IMR-90 (cell line): ENCODE measurements at regions not wholly inside any gene's neighbourhood (a gene's known extent, or its start where the extent isn't known, plus 50 kb on each side); places are given as distances from the start of the nearest gene placed in this dataset.
A peak's percentile ranks its signal among the peaks of the same experiment; 100 is the strongest.

Experiments
- ATAC-seq: fragments of 200-7000 bp; cut with Tn5 transposase; 2 replicates; pipeline ENCODE4 v1.9.1; 2020; ENCODE audit warnings: low read depth, mild to moderate bottlenecking, moderate library complexity
- BruUV-seq: library from RNA; stranded (reverse); fragments of 400-500 nt; replicated peaks from 2 replicates; lab custom pipeline; 2021; lab: Mats Ljungman, UMichigan
- CTCF ChIA-PET: fragments of 300-600 bp; formaldehyde crosslinking; extraction: SDS; loops from one replicate; lab custom pipeline; 2021; ENCODE audit warnings: antibody characterized with exemption; lab: Yijun Ruan, JAX
- POLR2A ChIA-PET: fragments of 300-600 bp; sonication (Branson Sonifier 250); formaldehyde crosslinking; loops from one replicate; lab custom pipeline; 2022; ENCODE audit warnings: antibody characterized with exemption; ENCODE audit not compliant: unreplicated experiment; lab: Charles Lee
- DNase-seq: peaks from one replicate; pipeline ENCODE4 v3.0.0; 2013
- H2AFZ ChIP-seq: replicated peaks from 2 replicates; pipeline ENCODE3; 2013; ENCODE audit warnings: low read length, mild to moderate bottlenecking; ENCODE audit not compliant: poor library complexity
- H2AK5ac ChIP-seq: 2 replicates; pipeline ENCODE4 v1.6.1; 2013; ENCODE audit warnings: low read depth, low read length, inconsistent platforms
- H2AK9ac ChIP-seq: replicated peaks from 2 replicates; pipeline ENCODE3; 2013; ENCODE audit warnings: mild to moderate bottlenecking, low read depth, low read length, moderate library complexity; ENCODE audit not compliant: poor library complexity
- H2BK120ac ChIP-seq: 2 replicates; pipeline ENCODE4 v1.6.1; 2013; ENCODE audit warnings: low read depth, low read length, inconsistent platforms
- H2BK15ac ChIP-seq: 3 replicates; pipeline ENCODE4 v1.6.1; 2013; ENCODE audit warnings: low read depth, low read length, inconsistent platforms
- H2BK20ac ChIP-seq: 2 replicates; pipeline ENCODE4 v1.6.1; 2013; ENCODE audit warnings: low read depth, mild to moderate bottlenecking, inconsistent platforms, low read length, moderate library complexity
- H2BK5ac ChIP-seq: 2 replicates; pipeline ENCODE4 v1.6.1; 2013; ENCODE audit warnings: mild to moderate bottlenecking, low read depth, low read length, inconsistent platforms; ENCODE audit not compliant: poor library complexity, severe bottlenecking
- H3K14ac ChIP-seq: replicated peaks from 2 replicates; pipeline ENCODE4 v1.6.1; 2013; ENCODE audit warnings: low read depth, low read length, inconsistent platforms
- H3K18ac ChIP-seq: 2 replicates; pipeline ENCODE4 v1.6.1; 2013; ENCODE audit warnings: low read depth, low read length, control low read depth
- H3K23ac ChIP-seq: 2 replicates; pipeline ENCODE4 v1.6.1; 2013; ENCODE audit warnings: low read depth, low read length, inconsistent platforms
- H3K27ac ChIP-seq: 2 replicates; pipeline ENCODE4 v1.5.1; 2013; ENCODE audit warnings: mild to moderate bottlenecking, control low read depth, low read length; ENCODE audit not compliant: insufficient read depth
- H3K27me3 ChIP-seq: 2 replicates; pipeline ENCODE4 v1.6.1; 2013; ENCODE audit warnings: low read length; ENCODE audit not compliant: control insufficient read depth, insufficient read depth
- H3K36me3 ChIP-seq: 2 replicates; pipeline ENCODE4 v1.6.1; 2013; ENCODE audit warnings: low read length, mixed read lengths; ENCODE audit not compliant: control insufficient read depth, insufficient read depth
- H3K4ac ChIP-seq: 2 replicates; pipeline ENCODE4 v1.6.1; 2013; ENCODE audit warnings: low read depth, low read length, inconsistent platforms
- H3K4me1 ChIP-seq: 2 replicates; pipeline ENCODE4 v1.6.1; 2013; ENCODE audit warnings: low read length, mixed read lengths; ENCODE audit not compliant: control insufficient read depth, insufficient read depth
- H3K4me2 ChIP-seq: 2 replicates; pipeline ENCODE4 v1.6.1; 2013; ENCODE audit warnings: low read depth, mild to moderate bottlenecking, control low read depth, low read length, moderate library complexity
- H3K4me3 ChIP-seq: 2 replicates; pipeline ENCODE4 v1.5.1; 2013; ENCODE audit warnings: low read depth, mild to moderate bottlenecking, control low read depth, low read length, moderate library complexity; ENCODE audit not compliant: insufficient read depth
- H3K56ac ChIP-seq: 2 replicates; pipeline ENCODE4 v1.6.1; 2013; ENCODE audit warnings: low read length, inconsistent platforms; ENCODE audit not compliant: insufficient read depth; ENCODE audit errors: extremely low read depth
- H3K79me1 ChIP-seq, 2 experiments: 2 replicates each; pipeline ENCODE4 v1.6.1; 2013; ENCODE audit warnings: low read length in 2 of 2, inconsistent platforms in 1 of 2, low read depth in 1 of 2
- H3K9ac ChIP-seq: 2 replicates; pipeline ENCODE4 v1.6.1; 2013; ENCODE audit warnings: low read depth, low read length, control low read depth
- H3K9me1 ChIP-seq: 2 replicates; pipeline ENCODE4 v1.6.1; 2013; ENCODE audit warnings: low read length, inconsistent platforms; ENCODE audit not compliant: insufficient read depth
- H3K9me3 ChIP-seq: 2 replicates; pipeline ENCODE4 v1.6.1; 2013; ENCODE audit warnings: low read length; ENCODE audit not compliant: control insufficient read depth, insufficient read depth
- H4K20me1 ChIP-seq: 2 replicates; pipeline ENCODE4 v1.6.1; 2013; ENCODE audit warnings: low read length, inconsistent platforms; ENCODE audit not compliant: insufficient read depth
- H4K5ac ChIP-seq: 2 replicates; pipeline ENCODE4 v1.6.1; 2013; ENCODE audit warnings: mild to moderate bottlenecking, low read depth, low read length, control low read depth
- H4K8ac ChIP-seq, 2 experiments: 2 replicates each; pipeline ENCODE4 v1.6.1; 2013; ENCODE audit warnings: low read depth in 2 of 2, low read length in 2 of 2, control low read depth in 1 of 2, inconsistent platforms in 1 of 2
- H4K91ac ChIP-seq: 2 replicates; pipeline ENCODE4 v1.6.1; 2013; ENCODE audit warnings: low read depth, low read length, inconsistent platforms; ENCODE audit not compliant: insufficient read depth
- CEBPB ChIP-seq: IDR thresholded peaks from 2 replicates; pipeline ENCODE4 v1.6.1; 2012; ENCODE audit warnings: low read depth, low read length, improper control_type of control experiment
- POLR2A ChIP-seq: IDR thresholded peaks from 2 replicates; pipeline ENCODE4 v1.6.1; 2012; ENCODE audit warnings: mild to moderate bottlenecking, low read depth, low read length
- RAD21 ChIP-seq: IDR thresholded peaks from 2 replicates; pipeline ENCODE4 v1.6.1; 2012; ENCODE audit warnings: low read length, improper control_type of control experiment
- WGBS, 2 experiments: methylation state at CpG; one replicate each; pipeline versions ENCODE4 v1.1.5 to v1.1.7; 2013; ENCODE audit warnings: missing lambda C conversion rate in 2 of 2; ENCODE audit not compliant: insufficient read length in 1 of 2; ENCODE audit errors: extremely low coverage in 2 of 2; 5-methylcytosine and 5-hydroxymethylcytosine counted together
- dilution Hi-C: fragments of 300-500 bp; cut with HindIII; formaldehyde crosslinking; loops from one replicate; pipeline ENCODE4 v1.14.3; 2018; ENCODE audit warnings: low sequenced_read_pairs; ENCODE audit not compliant: unreplicated experiment
- in situ Hi-C: fragments of 300-500 bp; cut with MboI; formaldehyde crosslinking; loops from 3 replicates; pipeline ENCODE4 v1.14.3; 2019; ENCODE audit warnings: low sequenced_read_pairs, inconsistent platforms, mixed read lengths
- intact Hi-C: fragments of 100-400 bp; cut with micrococcal nuclease; formaldehyde crosslinking; loops from 2 replicates; pipeline ENCODE4 v1.10.0; 2022

- Histone ChIP-seq H3K9me1 (no peaks in the 10 kb centered on the region; the same call in 1 of the 2 replicates), H3K36me3 (no peaks in the 10 kb centered on the region), H4K5ac (no peak overlapping the region), H2BK20ac (no peak overlapping the region), H2AFZ (no peak overlapping the region), H3K79me1 (no peaks in the 10 kb centered on the region), H3K14ac (0 out of 2 replicates have a peak overlapping the region, but pooled peaks have one; percentile 4), H4K91ac (no peak overlapping the region), H3K56ac (no peak overlapping the region), H3K27me3 (no peaks in the 10 kb centered on the region), H3K4me1 (peaks cover 5% of the 10 kb centered on the region; the same call in 1 of the 2 replicates), H2AK9ac (no peak overlapping the region), H3K9ac (no peak overlapping the region), H3K4ac (no peak overlapping the region), H2BK5ac (no peak overlapping the region), H3K18ac (no peak overlapping the region), H3K23ac (no peak overlapping the region), H3K4me3 (no peak overlapping the region), H3K4me2 (no peak overlapping the region), H2BK120ac (no peak overlapping the region), H3K27ac (no peak overlapping the region), H4K8ac (no peak overlapping the region), H2AK5ac (no peak overlapping the region), H4K20me1 (no peaks in the 10 kb centered on the region), H3K9me3 (no peaks in the 10 kb centered on the region), H2BK15ac (no peak overlapping the region)
- dilution Hi-C loops (no loop called here), in situ Hi-C loops (no loop called here), intact Hi-C loops (loop anchor here (5.0 kb wide), 1 partner anchor 711 kb away; the partner anchor contains the start of gene TRIB2)
- CTCF ChIA-PET, result no interaction called here
- TF ChIP-seq POLR2A (no peak), CEBPB (no peak), RAD21 (no peak)
- BruUV-seq, result no TSS peak
- POLR2A ChIA-PET, result no interaction called here
- WGBS, 2 experiments, result no CpG with 5 or more reads among the region's 8 CpGs
- no peak for ATAC-seq
- DNase-seq, result no peak
Measured at GRCh38 chr2:12005886-12006681, 259.7 kb downstream of the LPIN1 start.
